OCI-LY1 (cell line): ENCODE measurements at regions not wholly inside any gene's neighbourhood (a gene's known extent, or its start where the extent isn't known, plus 50 kb on each side); places are given as distances from the start of the nearest gene placed in this dataset.

Source experiments
- CTCF ChIP-seq: fragments of 200-600 bp; sonication (generic), shearing (Covaris generic); IDR thresholded peaks from 2 replicates; pipeline ENCODE4 v1.5.1; 2017; ENCODE audit warnings: mild to moderate bottlenecking, antibody characterized with exemption, low read length, moderate library complexity, mixed read lengths
- EZH2 ChIP-seq: fragments of 200-600 bp; sonication (generic), shearing (Covaris generic); IDR thresholded peaks from 2 replicates; pipeline ENCODE4 v1.8.0; 2017; ENCODE audit warnings: borderline replicate concordance, mixed run types, mild to moderate bottlenecking, antibody characterized with exemption, low read length, moderate library complexity, mixed read lengths

- TF ChIP-seq CTCF = no peak
- TF ChIP-seq EZH2 = no peak
Observed at GRCh38 chr5:12072441-12072840, 168.2 kb upstream of the CTNND2 start.
